HCT116 (cell line): ENCODE measurements at regions not wholly inside any gene's neighbourhood (a gene's known extent, or its start where the extent isn't known, plus 50 kb on each side); places are given as distances from the start of the nearest gene placed in this dataset.

Source experiments
- ATAC-seq: fragments of 200-7000 bp; cut with Tn5 transposase; 2 replicates; pipeline ENCODE4 v1.9.1; 2020; ENCODE audit warnings: mild to moderate bottlenecking, moderate library complexity
- BruUV-seq: library from RNA; stranded (reverse); fragments of 400-500 nt; replicated peaks from 2 replicates; lab custom pipeline; 2021; lab: Mats Ljungman, UMichigan
- CTCF ChIA-PET: fragments of 300-600 bp; sonication (Branson Sonifier 250); formaldehyde crosslinking; loops from one replicate; lab custom pipeline; 2021; ENCODE audit warnings: antibody characterized with exemption; lab: Charles Lee
- POLR2A ChIA-PET: fragments of 300-600, 350-600 bp; sonication (Branson Sonifier 250); formaldehyde crosslinking; loops from one replicate; lab custom pipeline; 2021; ENCODE audit warnings: antibody characterized with exemption; lab: Charles Lee
- RAD21 ChIA-PET, 2 experiments: fragments of 300-600 bp; sonication (Branson Sonifier 250); formaldehyde crosslinking; loops; one replicate each; lab custom pipeline; 2023; ENCODE audit warnings: low total read pairs in 2 of 2; ENCODE audit not compliant: uncharacterized antibody in 2 of 2, unreplicated experiment in 2 of 2, low non-redundant PET in 1 of 2; lab: Charles Lee
- DNase-seq: peaks from one replicate; pipeline ENCODE4 v3.0.0-alpha.2; 2010; ENCODE audit warnings: low read depth, low spot score
- H2AFZ ChIP-seq: fragments of 200-600 bp; shearing (Covaris generic), sonication (generic); 2 replicates; pipeline ENCODE4 v1.6.1; 2017; ENCODE audit warnings: low read depth, mixed run types, mixed read lengths, antibody characterized with exemption, low read length; ENCODE audit not compliant: poor library complexity, severe bottlenecking
- H3K27ac ChIP-seq: 2 replicates; pipeline ENCODE4 v1.5.1; 2012; ENCODE audit warnings: low read depth, low read length
- H3K27me3 ChIP-seq: fragments of 200-600 bp; sonication (generic); 2 replicates; pipeline ENCODE4 v1.6.1; 2016; ENCODE audit warnings: mixed run types, low read length, mixed read lengths; ENCODE audit not compliant: insufficient read depth
- H3K36me3 ChIP-seq, 2 experiments: fragments of 200-500 bp in 1 of 2; fragments of 200-600 bp in 1 of 2; sonication (Bioruptor generic) in 1 of 2; sonication (generic) in 1 of 2; 2 replicates each; pipeline versions ENCODE4 v1.5.1 to v1.6.1; 2014 to 2016; ENCODE audit warnings: low read length in 2 of 2, inconsistent platforms in 1 of 2, mixed read lengths in 1 of 2, mixed run types in 1 of 2; ENCODE audit not compliant: insufficient read depth in 2 of 2, control insufficient read depth in 1 of 2
- H3K4me1 ChIP-seq, 2 experiments: fragments of 200-600 bp in 1 of 2; sonication (generic) in 1 of 2; 2 replicates each; pipeline versions ENCODE4 v1.5.1 to v1.6.1; 2012 to 2017; ENCODE audit warnings: low read length in 2 of 2, inconsistent platforms in 1 of 2, mild to moderate bottlenecking in 1 of 2, mixed read lengths in 1 of 2, mixed run types in 1 of 2, moderate library complexity in 1 of 2; ENCODE audit not compliant: insufficient read depth in 2 of 2, control insufficient read depth in 1 of 2
- H3K4me2 ChIP-seq: fragments of 200-600 bp; sonication (generic); 2 replicates; pipeline ENCODE4 v1.6.1; 2017; ENCODE audit warnings: mixed run types, low read length, mixed read lengths
- H3K4me3 ChIP-seq, 2 experiments: fragments of 200-600 bp in 1 of 2; sonication (generic) in 1 of 2; replicated peaks in 1 of 2; 2 replicates each; pipeline ENCODE4 v1.5.1; 2011 to 2016; ENCODE audit warnings: low read length in 2 of 2, control low read depth in 1 of 2, low read depth in 1 of 2, mild to moderate bottlenecking in 1 of 2, mixed read lengths in 1 of 2, mixed run types in 1 of 2
- H3K79me2 ChIP-seq: fragments of 200-600 bp; sonication (generic); 2 replicates; pipeline ENCODE4 v1.6.1; 2017; ENCODE audit warnings: mild to moderate bottlenecking, mixed run types, low read length, moderate library complexity, mixed read lengths; ENCODE audit not compliant: insufficient read depth
- H3K9ac ChIP-seq: fragments of 200-600 bp; sonication (generic); 2 replicates; pipeline ENCODE4 v1.6.1; 2016; ENCODE audit warnings: low read length, mixed read lengths
- H3K9me2 ChIP-seq: fragments of 200-600 bp; sonication (generic), shearing (Covaris generic); 2 replicates; pipeline ENCODE4 v1.6.1; 2017; ENCODE audit warnings: mixed run types, mild to moderate bottlenecking, moderate library complexity; ENCODE audit not compliant: insufficient read depth
- H3K9me3 ChIP-seq, 2 experiments: fragments of 200-500 bp in 1 of 2; fragments of 200-600 bp in 1 of 2; sonication (Bioruptor generic) in 1 of 2; sonication (generic) in 1 of 2; 2 replicates each; pipeline ENCODE4 v1.6.1; 2014 to 2017; ENCODE audit warnings: low read length in 2 of 2, mixed read lengths in 2 of 2, inconsistent platforms in 1 of 2, low read depth in 1 of 2, mild to moderate bottlenecking in 1 of 2, mixed run types in 1 of 2, moderate library complexity in 1 of 2; ENCODE audit not compliant: control insufficient read depth in 1 of 2, insufficient read depth in 1 of 2
- H4K20me1 ChIP-seq: fragments of 200-600 bp; sonication (generic), shearing (Covaris generic); 2 replicates; pipeline ENCODE4 v1.6.1; 2017; ENCODE audit warnings: mixed run types, mild to moderate bottlenecking, moderate library complexity; ENCODE audit not compliant: insufficient read depth
- ATF3 ChIP-seq: IDR thresholded peaks from 2 replicates; pipeline ENCODE4 v1.6.1; 2012
- EGR1 ChIP-seq: IDR thresholded peaks from 2 replicates; pipeline ENCODE4 v1.6.1; 2012; ENCODE audit warnings: low read depth
- RAD21 ChIP-seq: IDR thresholded peaks from 2 replicates; pipeline ENCODE4 v1.6.1; 2012; ENCODE audit warnings: low read depth, mild to moderate bottlenecking
- intact Hi-C: fragments of 100-400 bp; cut with micrococcal nuclease; formaldehyde crosslinking; loops from 2 replicates; pipeline ENCODE4 v1.10.0; 2022
- TF ChIP-seq, protein P1 (sequence below), 3 experiments: fragments of 200-600 bp in 1 of 3; sonication (generic) in 1 of 3; IDR thresholded peaks in 2 of 3; conservative IDR thresholded peaks in 1 of 3; 2 replicates each; pipeline ENCODE4 v1.5.1; 2012 to 2017; ENCODE audit warnings: low read depth in 2 of 3, low read length in 2 of 3, antibody characterized with exemption in 1 of 3, borderline replicate concordance in 1 of 3, control low read depth in 1 of 3, mild to moderate bottlenecking in 1 of 3, mixed read lengths in 1 of 3, mixed run types in 1 of 3, moderate library complexity in 1 of 3; ENCODE audit not compliant: insufficient read depth in 1 of 3

DNA sequence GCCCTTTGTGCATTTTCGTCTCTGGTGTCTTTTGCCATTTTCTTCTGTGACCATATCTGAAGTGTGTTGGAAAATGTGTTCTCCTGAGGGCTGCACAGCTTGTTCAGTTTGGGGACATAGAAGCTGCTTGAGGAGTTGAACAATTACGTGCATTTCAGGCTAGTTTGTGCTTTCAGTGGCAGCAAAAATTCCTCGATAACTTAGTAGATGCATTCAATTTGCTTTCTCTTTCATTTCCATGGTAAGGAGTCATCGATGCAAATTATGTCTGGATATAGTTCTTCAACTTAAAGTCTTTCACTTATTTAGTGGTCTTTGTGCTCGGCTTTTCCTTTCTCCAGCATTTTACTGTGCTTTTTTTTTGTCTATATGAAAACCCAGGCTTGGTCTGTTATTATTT, 441.5 kb downstream of the PLA2G4A start:
- ATAC-seq (no peak), DNase-seq (no peak)
- no peaks in the 10 kb centered on the region for H4K20me1 ChIP-seq
- H3K27me3 ChIP-seq = no peaks in the 10 kb centered on the region
- ChIA-PET CTCF (no interaction called here), RAD21 (no interaction called here), POLR2A (no interaction called here)
- H3K4me2 ChIP-seq = no peak overlapping the region
- H2AFZ ChIP-seq = no peak overlapping the region
- no peaks in the 10 kb centered on the region for H3K79me2 ChIP-seq
- no TSS peak for BruUV-seq
- H3K9me3 ChIP-seq = no peaks in the 10 kb centered on the region
- no peak for TF ChIP-seq RAD21
- H3K9me2 ChIP-seq = no peaks in the 10 kb centered on the region
- H3K36me3 ChIP-seq = no peaks in the 10 kb centered on the region
- no peak overlapping the region for H3K4me3 ChIP-seq
- no peak overlapping the region for H3K9ac ChIP-seq
- H3K4me1 ChIP-seq = peaks cover 8 to 14% of the 10 kb centered on the region in 2 experiments
- H3K27ac ChIP-seq = no peak overlapping the region
- intact Hi-C loops = no loop called here

- ChIA-PET CTCF (no interaction called here), POLR2A (no interaction called here), RAD21 (no interaction called here)
- H3K4me2 ChIP-seq = no peak overlapping the region
- no peaks in the 10 kb centered on the region for H3K9me3 ChIP-seq
- intact Hi-C loops = no loop called here
- H3K4me3 ChIP-seq = no peak overlapping the region
- BruUV-seq = no TSS peak
- H3K9me2 ChIP-seq = no peaks in the 10 kb centered on the region
- no peaks in the 10 kb centered on the region for H3K36me3 ChIP-seq
- no peaks in the 10 kb centered on the region for H3K79me2 ChIP-seq
- H3K9ac ChIP-seq = no peak overlapping the region
- H3K27me3 ChIP-seq = no peaks in the 10 kb centered on the region
- TF ChIP-seq EGR1 = no peak
- TF ChIP-seq ATF3 = no peak
- TF ChIP-seq, protein P1, sequence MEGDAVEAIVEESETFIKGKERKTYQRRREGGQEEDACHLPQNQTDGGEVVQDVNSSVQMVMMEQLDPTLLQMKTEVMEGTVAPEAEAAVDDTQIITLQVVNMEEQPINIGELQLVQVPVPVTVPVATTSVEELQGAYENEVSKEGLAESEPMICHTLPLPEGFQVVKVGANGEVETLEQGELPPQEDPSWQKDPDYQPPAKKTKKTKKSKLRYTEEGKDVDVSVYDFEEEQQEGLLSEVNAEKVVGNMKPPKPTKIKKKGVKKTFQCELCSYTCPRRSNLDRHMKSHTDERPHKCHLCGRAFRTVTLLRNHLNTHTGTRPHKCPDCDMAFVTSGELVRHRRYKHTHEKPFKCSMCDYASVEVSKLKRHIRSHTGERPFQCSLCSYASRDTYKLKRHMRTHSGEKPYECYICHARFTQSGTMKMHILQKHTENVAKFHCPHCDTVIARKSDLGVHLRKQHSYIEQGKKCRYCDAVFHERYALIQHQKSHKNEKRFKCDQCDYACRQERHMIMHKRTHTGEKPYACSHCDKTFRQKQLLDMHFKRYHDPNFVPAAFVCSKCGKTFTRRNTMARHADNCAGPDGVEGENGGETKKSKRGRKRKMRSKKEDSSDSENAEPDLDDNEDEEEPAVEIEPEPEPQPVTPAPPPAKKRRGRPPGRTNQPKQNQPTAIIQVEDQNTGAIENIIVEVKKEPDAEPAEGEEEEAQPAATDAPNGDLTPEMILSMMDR (IDR thresholded peaks at IDR 0.05 in 2 of 3, conservative IDR thresholded peaks at IDR 0.05 in 1 of 3; ENCODE audit: borderline replicate concordance in 1 of 3, insufficient read depth in 1 of 3, low read depth in 2 of 3, low read length in 2 of 3) = no peak
- TF ChIP-seq, all 23 proteins: peak for 0
- ATAC-seq (no peak), DNase-seq (no peak)
- Histone ChIP-seq H2AFZ (no peak overlapping the region), H3K4me1 (no peaks in the 10 kb centered on the region), H4K20me1 (no peaks in the 10 kb centered on the region), H3K27ac (no peak overlapping the region)
These were observed 446.6 kb downstream of the PLA2G4A start for GRCh38 chr1:187275346-187275745.
